ENCODE measurements at regions not wholly inside any gene's neighbourhood (a gene's known extent, or its start where the extent isn't known, plus 50 kb on each side); places are given as distances from the start of the nearest gene placed in this dataset.

- H3K27ac Mint-ChIP-seq (ENCODE audit: low read depth, unreplicated experiment): no peak overlapping the region
- CTCF ChIA-PET: interaction anchor here (0.6 to 0.7 kb wide), 2 partner anchors 401 to 858 kb away, joined by 3 to 4 read pairs; no protein-coding TSS in a partner anchor
- DNase-seq (ENCODE audit: unreplicated experiment): no peak
- H3K27me3 Mint-ChIP-seq (ENCODE audit: insufficient read depth, unreplicated experiment): no peaks in the 10 kb centered on the region
- H3K36me3 Mint-ChIP-seq (ENCODE audit: insufficient read depth, unreplicated experiment): no peaks in the 10 kb centered on the region
- TF ChIP-seq CTCF (IDR thresholded peaks at IDR 0.05; ENCODE audit: unreplicated experiment): no peak
- intact Hi-C loops (cut with micrococcal nuclease): no loop called here
- H3K9me3 Mint-ChIP-seq (ENCODE audit: unreplicated experiment): no peaks in the 10 kb centered on the region
- no peaks in the 10 kb centered on the region for H3K4me1 Mint-ChIP-seq (ENCODE audit: insufficient read depth, unreplicated experiment)
- POLR2A ChIA-PET: no interaction called here
- no TSS peak for BruUV-seq (replicated peaks)
- H3K4me3 Mint-ChIP-seq (ENCODE audit: unreplicated experiment): no peak overlapping the region
These were observed 411.3 kb upstream of the RUNX1 start for GRCh38 chr21:35460441-35460840.

- Mint-ChIP-seq H3K27me3 (ENCODE audit: insufficient read depth, unreplicated experiment) (no peaks in the 10 kb centered on the region), H3K36me3 (ENCODE audit: insufficient read depth, unreplicated experiment) (no peaks in the 10 kb centered on the region), H3K4me1 (ENCODE audit: insufficient read depth, unreplicated experiment) (no peaks in the 10 kb centered on the region), H3K9me3 (ENCODE audit: unreplicated experiment) (no peaks in the 10 kb centered on the region), H3K4me3 (ENCODE audit: unreplicated experiment) (no peak overlapping the region), H3K27ac (ENCODE audit: low read depth, unreplicated experiment) (no peak overlapping the region)
- no peak for TF ChIP-seq CTCF (IDR thresholded peaks at IDR 0.05; ENCODE audit: unreplicated experiment)
- ChIA-PET CTCF (no interaction called here), POLR2A (no interaction called here)
- BruUV-seq (replicated peaks): no TSS peak
- intact Hi-C loops (cut with micrococcal nuclease): no loop called here
- DNase-seq (ENCODE audit: unreplicated experiment): no peak
These were observed 409.3 kb upstream of the RUNX1 start for GRCh38 chr21:35458405-35458804.

- peaks cover 2% of the 10 kb centered on the region for H3K9me3 Mint-ChIP-seq (ENCODE audit: unreplicated experiment)
- H3K4me3 Mint-ChIP-seq (ENCODE audit: unreplicated experiment): no peak overlapping the region
- no peak overlapping the region for H3K27ac Mint-ChIP-seq (ENCODE audit: low read depth, unreplicated experiment)
- no peaks in the 10 kb centered on the region for H3K36me3 Mint-ChIP-seq (ENCODE audit: insufficient read depth, unreplicated experiment)
- no peak for TF ChIP-seq CTCF (IDR thresholded peaks at IDR 0.05; ENCODE audit: unreplicated experiment)
- no peaks in the 10 kb centered on the region for H3K4me1 Mint-ChIP-seq (ENCODE audit: insufficient read depth, unreplicated experiment)
- BruUV-seq (replicated peaks): no TSS peak
- no peaks in the 10 kb centered on the region for H3K27me3 Mint-ChIP-seq (ENCODE audit: insufficient read depth, unreplicated experiment)
- CTCF ChIA-PET: no interaction called here
- intact Hi-C loops (cut with micrococcal nuclease): no loop called here
- no peak for DNase-seq (ENCODE audit: unreplicated experiment)
- POLR2A ChIA-PET: interaction anchor here (0.6 kb wide), 1 partner anchor 55 kb away, joined by 3 read pairs; no protein-coding TSS in a partner anchor
These were observed 408.1 kb upstream of the RUNX1 start for GRCh38 chr21:35457097-35457804.

GRCh38 chr21:35451276-35451675 lies 402.2 kb upstream of the RUNX1 start:
- Mint-ChIP-seq H3K27ac (ENCODE audit: low read depth, unreplicated experiment) (no peak overlapping the region), H3K36me3 (ENCODE audit: insufficient read depth, unreplicated experiment) (no peaks in the 10 kb centered on the region), H3K4me3 (ENCODE audit: unreplicated experiment) (no peak overlapping the region), H3K4me1 (ENCODE audit: insufficient read depth, unreplicated experiment) (no peaks in the 10 kb centered on the region), H3K9me3 (ENCODE audit: unreplicated experiment) (peaks cover 18% of the 10 kb centered on the region), H3K27me3 (ENCODE audit: insufficient read depth, unreplicated experiment) (no peaks in the 10 kb centered on the region)
- DNase-seq (ENCODE audit: unreplicated experiment): no peak
- no peak for TF ChIP-seq CTCF (IDR thresholded peaks at IDR 0.05; ENCODE audit: unreplicated experiment)
- ChIA-PET CTCF (no interaction called here), POLR2A (no interaction called here)
- no TSS peak for BruUV-seq (replicated peaks)
- intact Hi-C loops (cut with micrococcal nuclease): no loop called here

All from MCF 10A (cell line).